WTC11 (cell line): ENCODE measurements at regions not wholly inside any gene's neighbourhood (a gene's known extent, or its start where the extent isn't known, plus 50 kb on each side); places are given as distances from the start of the nearest gene placed in this dataset.

Source experiments
- ATAC-seq: fragments of 200-7000 bp; cut with Tn5 transposase; 2 replicates; pipeline ENCODE4 v1.10.0; 2021; ENCODE audit warnings: mild to moderate bottlenecking, moderate library complexity
- CTCF ChIA-PET: fragments of 300-600 bp; sonication (Branson Sonifier 250); formaldehyde crosslinking; loops from one replicate; lab custom pipeline; 2021; ENCODE audit warnings: antibody characterized with exemption; lab: Charles Lee
- POLR2A ChIA-PET: fragments of 350-600 bp; sonication (Branson Sonifier 250); formaldehyde crosslinking; loops from one replicate; lab custom pipeline; 2021; ENCODE audit warnings: antibody characterized with exemption; lab: Charles Lee
- DNase-seq: peaks from one replicate; pipeline ENCODE4 v3.0.0; 2021; ENCODE audit warnings: low spot score
- H3K27ac Mint-ChIP-seq: 2 replicates; pipeline ENCODE4 v1.8.0; 2021; ENCODE audit warnings: mixed read lengths
- H3K27me3 Mint-ChIP-seq: 2 replicates; pipeline ENCODE4 v1.8.0; 2021; ENCODE audit warnings: low read depth, mild to moderate bottlenecking, moderate library complexity, mixed read lengths
- H3K36me3 Mint-ChIP-seq: 2 replicates; pipeline ENCODE4 v1.8.0; 2021; ENCODE audit warnings: mixed read lengths
- H3K4me1 Mint-ChIP-seq: 2 replicates; pipeline ENCODE4 v1.8.0; 2022; ENCODE audit warnings: mixed read lengths
- H3K4me3 Mint-ChIP-seq: 2 replicates; pipeline ENCODE4 v1.8.0; 2021; ENCODE audit warnings: mild to moderate bottlenecking, moderate library complexity, mixed read lengths
- H3K9me3 Mint-ChIP-seq: 2 replicates; pipeline ENCODE4 v1.8.0; 2021; ENCODE audit warnings: mixed read lengths
- CDX4 ChIP-seq: fragments of 250-450 bp; sonication (Bioruptor Pico); IDR thresholded peaks from 2 replicates; pipeline ENCODE4 v1.9.0; 2021; ENCODE audit warnings: moderate library complexity, mild to moderate bottlenecking, inconsistent platforms, borderline replicate concordance
- CTCF ChIP-seq: fragments of 200-600 bp; IDR thresholded peaks from 2 replicates; pipeline ENCODE4 v1.8.0; 2022; ENCODE audit warnings: antibody characterized with exemption
- FOXP1 ChIP-seq: sonication (generic); formaldehyde crosslinking; IDR thresholded peaks from 2 replicates; pipeline ENCODE4 v1.8.0; 2022; ENCODE audit warnings: missing genetic modification reagents, mild to moderate bottlenecking, moderate library complexity, borderline replicate concordance
- HMGXB4 ChIP-seq: sonication (generic); formaldehyde crosslinking; IDR thresholded peaks from 2 replicates; pipeline ENCODE4 v1.8.1; 2023; ENCODE audit warnings: mild to moderate bottlenecking, moderate library complexity, missing genetic modification reagents
- IRF2 ChIP-seq: sonication (generic); formaldehyde crosslinking; IDR thresholded peaks from 2 replicates; pipeline ENCODE4 v1.8.0; 2022; ENCODE audit warnings: low read depth, missing genetic modification reagents, borderline replicate concordance
- KAT7 ChIP-seq: sonication (generic); formaldehyde crosslinking; IDR thresholded peaks from 2 replicates; pipeline ENCODE4 v1.8.1; 2023; ENCODE audit warnings: missing genetic modification reagents, mild to moderate bottlenecking, borderline replicate concordance
- MAX ChIP-seq: sonication (generic); formaldehyde crosslinking; IDR thresholded peaks from 2 replicates; pipeline ENCODE4 v1.8.0; 2022; ENCODE audit warnings: mild to moderate bottlenecking, missing genetic modification reagents
- SMAD4 ChIP-seq: sonication (generic); formaldehyde crosslinking; IDR thresholded peaks from 2 replicates; pipeline ENCODE4 v1.8.0; 2022; ENCODE audit warnings: mild to moderate bottlenecking, missing genetic modification reagents
- SOX15 ChIP-seq: fragments of 250-450 bp; sonication (Bioruptor Pico); IDR thresholded peaks from 2 replicates; pipeline ENCODE4 v1.9.0; 2021; ENCODE audit warnings: mild to moderate bottlenecking
- SP1 ChIP-seq: sonication (generic); formaldehyde crosslinking; conservative IDR thresholded peaks from 2 replicates; pipeline ENCODE4 v1.8.1; 2022; ENCODE audit warnings: missing genetic modification reagents
- ZMAT4 ChIP-seq: fragments of 250-450 bp; sonication (Bioruptor Pico); IDR thresholded peaks from 2 replicates; pipeline ENCODE4 v1.9.0; 2021; ENCODE audit warnings: mild to moderate bottlenecking
- ZNF219 ChIP-seq: sonication (generic); formaldehyde crosslinking; IDR thresholded peaks from 2 replicates; pipeline ENCODE4 v1.8.0; 2023; ENCODE audit warnings: missing genetic modification reagents, mild to moderate bottlenecking, borderline replicate concordance
- ZNF281 ChIP-seq: sonication (generic); formaldehyde crosslinking; IDR thresholded peaks from 2 replicates; pipeline ENCODE4 v1.8.0; 2023; ENCODE audit warnings: mild to moderate bottlenecking, missing genetic modification reagents
- TF ChIP-seq, protein P1 (sequence below): sonication (generic); formaldehyde crosslinking; IDR thresholded peaks from 2 replicates; pipeline ENCODE4 v1.8.1; 2022; ENCODE audit warnings: mild to moderate bottlenecking, moderate library complexity, missing genetic modification reagents
- TF ChIP-seq, protein P2 (sequence below): fragments of 250-450 bp; sonication (Bioruptor Pico); IDR thresholded peaks from 2 replicates; pipeline ENCODE4 v1.8.0; 2021; ENCODE audit warnings: mild to moderate bottlenecking
- TF ChIP-seq, protein P3 (sequence below): sonication (generic); formaldehyde crosslinking; IDR thresholded peaks from 2 replicates; pipeline ENCODE4 v1.8.0; 2022; ENCODE audit warnings: missing genetic modification reagents

- DNase-seq, result no peak
- ChIA-PET CTCF (interaction anchor here (1.0 to 3.9 kb wide), 2 partner anchors 23 to 93 kb away, joined by 4 to 39 read pairs; no protein-coding TSS in a partner anchor), POLR2A (no interaction called here)
- Mint-ChIP-seq H3K4me3 (no peak overlapping the region), H3K27me3 (peaks cover 4% of the 10 kb centered on the region), H3K9me3 (peaks cover 3% of the 10 kb centered on the region; the same call in 1 of the 2 replicates), H3K4me1 (no peaks in the 10 kb centered on the region), H3K27ac (no peak overlapping the region), H3K36me3 (no peaks in the 10 kb centered on the region)
- TF ChIP-seq FOXP1 (no peak), KAT7 (CRISPR knock-in tag) (no peak), ZNF281 (CRISPR knock-in tag) (no peak), SOX15 (CRISPR knock-in tag) (no peak), ZMAT4 (CRISPR knock-in tag) (no peak)
- TF ChIP-seq, protein P1, sequence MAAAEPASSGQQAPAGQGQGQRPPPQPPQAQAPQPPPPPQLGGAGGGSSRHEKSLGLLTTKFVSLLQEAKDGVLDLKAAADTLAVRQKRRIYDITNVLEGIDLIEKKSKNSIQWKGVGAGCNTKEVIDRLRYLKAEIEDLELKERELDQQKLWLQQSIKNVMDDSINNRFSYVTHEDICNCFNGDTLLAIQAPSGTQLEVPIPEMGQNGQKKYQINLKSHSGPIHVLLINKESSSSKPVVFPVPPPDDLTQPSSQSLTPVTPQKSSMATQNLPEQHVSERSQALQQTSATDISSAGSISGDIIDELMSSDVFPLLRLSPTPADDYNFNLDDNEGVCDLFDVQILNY (CRISPR knock-in tag), result no peak
- TF ChIP-seq, protein P2, sequence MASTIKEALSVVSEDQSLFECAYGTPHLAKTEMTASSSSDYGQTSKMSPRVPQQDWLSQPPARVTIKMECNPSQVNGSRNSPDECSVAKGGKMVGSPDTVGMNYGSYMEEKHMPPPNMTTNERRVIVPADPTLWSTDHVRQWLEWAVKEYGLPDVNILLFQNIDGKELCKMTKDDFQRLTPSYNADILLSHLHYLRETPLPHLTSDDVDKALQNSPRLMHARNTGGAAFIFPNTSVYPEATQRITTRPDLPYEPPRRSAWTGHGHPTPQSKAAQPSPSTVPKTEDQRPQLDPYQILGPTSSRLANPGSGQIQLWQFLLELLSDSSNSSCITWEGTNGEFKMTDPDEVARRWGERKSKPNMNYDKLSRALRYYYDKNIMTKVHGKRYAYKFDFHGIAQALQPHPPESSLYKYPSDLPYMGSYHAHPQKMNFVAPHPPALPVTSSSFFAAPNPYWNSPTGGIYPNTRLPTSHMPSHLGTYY (CRISPR knock-in tag), result no peak
- no peak for ATAC-seq
Observed at GRCh38 chr10:69693886-69694285, 63.8 kb downstream of the FAM241B start.

- ATAC-seq (peak; percentile 91), DNase-seq (peak; percentile 58)
- H3K36me3 Mint-ChIP-seq, result no peaks in the 10 kb centered on the region
- peaks cover 4% of the 10 kb centered on the region for H3K9me3 Mint-ChIP-seq
- CTCF ChIA-PET, result interaction anchor here (0.5 to 3.9 kb wide), 20 partner anchors 11 to 266 kb away, joined by 3 to 39 read pairs (median 4); no protein-coding TSS in a partner anchor
- no peak overlapping the region for H3K4me3 Mint-ChIP-seq
- H3K27ac Mint-ChIP-seq, result no peak overlapping the region
- TF ChIP-seq IRF2 (CRISPR knock-in tag) (no peak), CTCF (peak; percentile 33; the same call in 1 of the 2 replicates)
- TF ChIP-seq, all 79 proteins: peak for 1
- H3K4me1 Mint-ChIP-seq, result no peaks in the 10 kb centered on the region
- H3K27me3 Mint-ChIP-seq, result peaks cover 10% of the 10 kb centered on the region
- POLR2A ChIA-PET, result no interaction called here
Observed at GRCh38 chr10:69696073-69696731, 66.2 kb downstream of the FAM241B start.

GRCh38 chr10:69697006-69697405, 67.0 kb downstream of the FAM241B start:
- no peak overlapping the region for H3K27ac Mint-ChIP-seq
- H3K4me1 Mint-ChIP-seq, result no peaks in the 10 kb centered on the region
- peaks cover 14% of the 10 kb centered on the region for H3K27me3 Mint-ChIP-seq
- H3K4me3 Mint-ChIP-seq, result no peak overlapping the region
- H3K36me3 Mint-ChIP-seq, result no peaks in the 10 kb centered on the region
- ChIA-PET POLR2A (no interaction called here), CTCF (interaction anchor here (0.9 to 3.9 kb wide), 9 partner anchors 13 to 267 kb away, joined by 3 to 39 read pairs (median 4); no protein-coding TSS in a partner anchor)
- peaks cover 4% of the 10 kb centered on the region for H3K9me3 Mint-ChIP-seq
- DNase-seq (no peak), ATAC-seq (no peak)
- TF ChIP-seq SOX15 (CRISPR knock-in tag), result no peak
- TF ChIP-seq, protein P3, sequence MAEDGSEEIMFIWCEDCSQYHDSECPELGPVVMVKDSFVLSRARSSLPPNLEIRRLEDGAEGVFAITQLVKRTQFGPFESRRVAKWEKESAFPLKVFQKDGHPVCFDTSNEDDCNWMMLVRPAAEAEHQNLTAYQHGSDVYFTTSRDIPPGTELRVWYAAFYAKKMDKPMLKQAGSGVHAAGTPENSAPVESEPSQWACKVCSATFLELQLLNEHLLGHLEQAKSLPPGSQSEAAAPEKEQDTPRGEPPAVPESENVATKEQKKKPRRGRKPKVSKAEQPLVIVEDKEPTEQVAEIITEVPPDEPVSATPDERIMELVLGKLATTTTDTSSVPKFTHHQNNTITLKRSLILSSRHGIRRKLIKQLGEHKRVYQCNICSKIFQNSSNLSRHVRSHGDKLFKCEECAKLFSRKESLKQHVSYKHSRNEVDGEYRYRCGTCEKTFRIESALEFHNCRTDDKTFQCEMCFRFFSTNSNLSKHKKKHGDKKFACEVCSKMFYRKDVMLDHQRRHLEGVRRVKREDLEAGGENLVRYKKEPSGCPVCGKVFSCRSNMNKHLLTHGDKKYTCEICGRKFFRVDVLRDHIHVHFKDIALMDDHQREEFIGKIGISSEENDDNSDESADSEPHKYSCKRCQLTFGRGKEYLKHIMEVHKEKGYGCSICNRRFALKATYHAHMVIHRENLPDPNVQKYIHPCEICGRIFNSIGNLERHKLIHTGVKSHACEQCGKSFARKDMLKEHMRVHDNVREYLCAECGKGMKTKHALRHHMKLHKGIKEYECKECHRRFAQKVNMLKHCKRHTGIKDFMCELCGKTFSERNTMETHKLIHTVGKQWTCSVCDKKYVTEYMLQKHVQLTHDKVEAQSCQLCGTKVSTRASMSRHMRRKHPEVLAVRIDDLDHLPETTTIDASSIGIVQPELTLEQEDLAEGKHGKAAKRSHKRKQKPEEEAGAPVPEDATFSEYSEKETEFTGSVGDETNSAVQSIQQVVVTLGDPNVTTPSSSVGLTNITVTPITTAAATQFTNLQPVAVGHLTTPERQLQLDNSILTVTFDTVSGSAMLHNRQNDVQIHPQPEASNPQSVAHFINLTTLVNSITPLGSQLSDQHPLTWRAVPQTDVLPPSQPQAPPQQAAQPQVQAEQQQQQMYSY, result no peak
- TF ChIP-seq SMAD4 (CRISPR knock-in tag), result no peak
- no peak for TF ChIP-seq CDX4 (CRISPR knock-in tag)
- no peak for TF ChIP-seq ZNF219 (CRISPR knock-in tag)
- TF ChIP-seq HMGXB4 (CRISPR knock-in tag), result no peak
- TF ChIP-seq MAX (CRISPR knock-in tag), result no peak
- no peak for TF ChIP-seq SP1 (CRISPR knock-in tag)
